Breast epithelium (tissue), 4 donors: ENCODE measurements at regions not wholly inside any gene's neighbourhood (a gene's known extent, or its start where the extent isn't known, plus 50 kb on each side); places are given as distances from the start of the nearest gene placed in this dataset.
"Not testable (repeated sequence)": the region's sequence is repeated elsewhere in the genome, so short reads cannot be mapped to it uniquely, and the experiment has no call there.

ENCODE experiments used
- DNase-seq, 2 donors: peaks; one replicate each; pipeline ENCODE4 v3.0.0-alpha.2; 2019; ENCODE audit warnings: low spot score in 2 of 2
- H3K27ac ChIP-seq, 2 donors: fragments of 200-600 bp; sonication (generic) in 1 of 2; one replicate each; pipeline ENCODE4 v1.5.1; 2016 to 2019; ENCODE audit warnings: mild to moderate bottlenecking in 1 of 2
- H3K27me3 ChIP-seq, 2 donors: fragments of 200-600 bp; sonication (generic) in 1 of 2; one replicate each; pipeline versions ENCODE4 v1.5.1 to v1.6.0; 2017 to 2019; ENCODE audit warnings: control low read depth in 1 of 2, mild to moderate bottlenecking in 1 of 2
- H3K36me3 ChIP-seq: fragments of 200-600 bp; one replicate; pipeline ENCODE4 v1.5.1; 2019
- H3K4me1 ChIP-seq, 2 donors: fragments of 200-600 bp; sonication (generic); one replicate each; pipeline ENCODE4 v1.5.1; 2016 to 2019; ENCODE audit warnings: control low read depth in 1 of 2
- H3K4me3 ChIP-seq, 3 donors: fragments of 200-600 bp; sonication (generic); 1 replicate in 2 of 3; 2 replicates in 1 of 3; pipeline ENCODE4 v1.5.1; 2016 to 2019; ENCODE audit warnings: mild to moderate bottlenecking in 3 of 3, moderate library complexity in 2 of 3
- H3K9me3 ChIP-seq, 2 donors: fragments of 200-600 bp; sonication (generic) in 1 of 2; one replicate each; pipeline ENCODE4 v1.5.1; 2016 to 2019; ENCODE audit warnings: control low read depth in 1 of 2
- CTCF ChIP-seq, 3 donors: fragments of 450-650 bp; IDR thresholded peaks; one replicate each; pipeline ENCODE4 v1.5.1; 2016 to 2017; ENCODE audit warnings: antibody characterized with exemption in 3 of 3, mild to moderate bottlenecking in 3 of 3, moderate library complexity in 3 of 3
- POLR2A ChIP-seq: fragments of 450-650 bp; IDR thresholded peaks from one replicate; pipeline ENCODE4 v1.6.1; 2016; ENCODE audit warnings: antibody characterized with exemption, mild to moderate bottlenecking, moderate library complexity
- POLR2AphosphoS5 ChIP-seq, 3 donors: sonication (generic); formaldehyde crosslinking; IDR thresholded peaks; one replicate each; pipeline ENCODE4 v1.6.1; 2017; ENCODE audit warnings: antibody characterized with exemption in 3 of 3
- intact Hi-C: fragments of 100-400 bp; cut with DNase I; formaldehyde crosslinking; loops from one replicate; pipeline ENCODE4 v1.15.1; 2023; ENCODE audit warnings: low total_unique reads

GRCh38 chr2:12620759-12621158 lies 96.0 kb upstream of the TRIB2 start:
- Histone ChIP-seq H3K4me3 (no peak overlapping the region), H3K36me3 (no peaks in the 10 kb centered on the region), H3K9me3 (no peaks in the 10 kb centered on the region), H3K4me1 (no peaks in the 10 kb centered on the region), H3K27ac (peak overlapping the region in 1 of 2 donors; percentile 49), H3K27me3 (no peaks in the 10 kb centered on the region)
- DNase-seq: no peak
- no peak for TF ChIP-seq POLR2A
- intact Hi-C loops: no loop called here

GRCh38 chr2:12623051-12623450 lies 93.7 kb upstream of the TRIB2 start:
- intact Hi-C loops: no loop called here
- H3K27me3 ChIP-seq: no peaks in the 10 kb centered on the region
- TF ChIP-seq POLR2AphosphoS5 (IDR thresholded peaks at IDR 0.05) (no peak), POLR2A (no peak)
- DNase-seq: no peak
- no peaks in the 10 kb centered on the region for H3K36me3 ChIP-seq
- no peaks in the 10 kb centered on the region for H3K4me1 ChIP-seq
- H3K4me3 ChIP-seq: no peak overlapping the region
- H3K9me3 ChIP-seq: no peaks in the 10 kb centered on the region
- no peak overlapping the region for H3K27ac ChIP-seq

DNA sequence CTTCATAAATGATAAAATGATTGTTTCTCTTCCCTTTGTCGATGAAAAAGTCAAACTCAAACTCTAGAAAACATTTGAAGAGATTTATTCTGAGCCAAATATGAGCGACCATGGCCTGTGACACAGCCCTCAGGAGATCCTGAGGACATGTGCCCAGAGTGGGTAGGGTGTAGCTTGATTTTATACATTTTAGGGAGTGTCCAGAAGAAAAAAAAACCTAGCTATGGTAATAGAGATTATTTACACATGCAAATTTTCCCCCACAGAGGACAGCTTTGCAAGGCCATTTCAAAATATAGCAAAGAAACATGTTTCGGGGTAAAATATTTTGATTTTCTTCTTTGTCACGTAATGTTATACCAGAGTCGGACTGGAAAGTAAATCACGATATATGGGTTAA lies 92.4 kb upstream of the TRIB2 start:
- Histone ChIP-seq H3K4me3 (no peak overlapping the region), H3K36me3 (no peaks in the 10 kb centered on the region), H3K4me1 (no peaks in the 10 kb centered on the region), H3K27ac (no peak overlapping the region), H3K27me3 (no peaks in the 10 kb centered on the region), H3K9me3 (no peaks in the 10 kb centered on the region)
- intact Hi-C loops: no loop called here
- DNase-seq: no peak
- TF ChIP-seq POLR2AphosphoS5 (IDR thresholded peaks at IDR 0.05): no peak
- TF ChIP-seq POLR2A: no peak
- TF ChIP-seq CTCF (IDR thresholded peaks at IDR 0.05): no peak

GRCh38 chr2:12624905-12625598 lies 91.7 kb upstream of the TRIB2 start:
- Histone ChIP-seq H3K9me3 (no peaks in the 10 kb centered on the region), H3K27ac (no peak overlapping the region), H3K36me3 (no peaks in the 10 kb centered on the region), H3K27me3 (no peaks in the 10 kb centered on the region), H3K4me3 (no peak overlapping the region), H3K4me1 (no peaks in the 10 kb centered on the region)
- no peak for TF ChIP-seq POLR2A
- TF ChIP-seq POLR2AphosphoS5 (IDR thresholded peaks at IDR 0.05): no peak
- no peak for TF ChIP-seq CTCF (IDR thresholded peaks at IDR 0.05)
- no peak for DNase-seq
- intact Hi-C loops: no loop called here

GRCh38 chr2:12628541-12628940 lies 88.2 kb upstream of the TRIB2 start:
- H3K4me3 ChIP-seq, intact Hi-C loops, H3K27ac ChIP-seq, H3K36me3 ChIP-seq, H3K9me3 ChIP-seq, H3K27me3 ChIP-seq, H3K4me1 ChIP-seq: not testable (repeated sequence)
- peak in 1 of 2 donors; percentile 58 for DNase-seq

DNA sequence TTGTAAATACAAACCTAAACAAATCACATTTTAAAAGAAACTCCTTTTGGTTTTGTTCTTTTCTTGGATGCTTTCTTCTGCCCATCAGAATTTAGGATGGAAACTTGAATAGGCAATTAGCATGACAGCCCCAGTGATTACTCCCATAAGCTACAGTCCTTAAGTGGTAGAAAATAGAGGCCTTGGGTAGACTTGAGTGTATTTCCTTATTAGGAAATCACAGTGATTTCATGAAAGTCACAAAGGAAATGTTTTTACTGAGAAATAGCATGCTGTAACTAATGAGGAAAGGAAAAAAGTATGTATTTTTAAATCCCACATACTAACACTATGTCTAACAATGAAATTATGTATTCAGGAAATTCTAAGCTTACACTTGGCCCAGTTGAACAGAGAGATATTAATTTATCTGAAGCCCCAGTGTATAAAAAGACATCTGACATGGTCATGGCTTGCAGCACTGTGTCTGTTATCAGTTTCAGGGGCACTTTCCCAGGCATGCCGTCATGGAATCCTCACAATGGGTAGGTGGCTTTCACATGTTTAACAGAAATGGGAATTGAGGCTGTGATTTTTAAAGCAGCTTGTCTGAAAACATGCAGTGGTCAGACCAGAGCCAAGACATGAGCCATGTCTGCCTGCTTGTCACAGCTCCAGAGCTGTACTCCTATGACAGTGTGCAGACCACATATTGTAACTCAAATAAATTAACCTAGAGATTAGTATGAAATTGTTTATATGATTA lies 79.7 kb upstream of the TRIB2 start:
- H3K27me3 ChIP-seq: no peaks in the 10 kb centered on the region
- H3K4me1 ChIP-seq: no peaks in the 10 kb centered on the region
- DNase-seq: no peak
- no peaks in the 10 kb centered on the region for H3K9me3 ChIP-seq
- no peaks in the 10 kb centered on the region for H3K36me3 ChIP-seq
- no peak overlapping the region for H3K27ac ChIP-seq
- H3K4me3 ChIP-seq: no peak overlapping the region
- no peak for TF ChIP-seq CTCF (IDR thresholded peaks at IDR 0.05)
- no peak for TF ChIP-seq POLR2AphosphoS5 (IDR thresholded peaks at IDR 0.05)
- no peak for TF ChIP-seq POLR2A
- intact Hi-C loops: no loop called here
